GM10266 (cell line): ENCODE measurements at regions not wholly inside any gene's neighbourhood (a gene's known extent, or its start where the extent isn't known, plus 50 kb on each side); places are given as distances from the start of the nearest gene placed in this dataset.

Experiments
- DNase-seq: peaks from one replicate; pipeline ENCODE4 v3.0.0; 2012; ENCODE audit errors: extremely low spot score
- CTCF ChIP-seq: IDR thresholded peaks from 2 replicates; pipeline ENCODE4 v1.5.1; 2012; ENCODE audit warnings: mild to moderate bottlenecking, low read depth; ENCODE audit not compliant: control insufficient read depth, insufficient read depth; ENCODE audit errors: missing control alignments

- no peak for DNase-seq
- TF ChIP-seq CTCF = no peak
These were observed 65.3 kb downstream of the VCPKMT start for GRCh38 chr14:50051106-50051505.

- no peak for DNase-seq
These were observed 64.7 kb downstream of the VCPKMT start for GRCh38 chr14:50051706-50052105.

GRCh38 chr14:50052517-50052916 is 63.9 kb downstream of the VCPKMT start:
- DNase-seq = no peak
- no peak for TF ChIP-seq CTCF

More at GRCh38 chr14:50051706-50052105, 64.7 kb downstream of the VCPKMT start:
- TF ChIP-seq CTCF = no peak

- TF ChIP-seq CTCF = no peak
- no peak for DNase-seq
These were observed 62.4 kb downstream of the VCPKMT start for GRCh38 chr14:50053935-50054334.

- no peak for DNase-seq
- no peak for TF ChIP-seq CTCF
These were observed 60.7 kb downstream of the VCPKMT start for GRCh38 chr14:50055461-50056228.

- no peak for DNase-seq
- no peak for TF ChIP-seq CTCF
These were observed 59.9 kb downstream of the VCPKMT start for GRCh38 chr14:50056435-50056834.

- TF ChIP-seq CTCF = no peak
- no peak for DNase-seq
These were observed 59.0 kb downstream of the VCPKMT start for GRCh38 chr14:50057331-50057730.
